Trophoblast cell (in vitro differentiated cells and primary cell): ENCODE measurements at regions not wholly inside any gene's neighbourhood (a gene's known extent, or its start where the extent isn't known, plus 50 kb on each side); places are given as distances from the start of the nearest gene placed in this dataset.

Source experiments
- DNase-seq, 2 donors: peaks; one replicate each; pipeline ENCODE4 v3.0.0-alpha.2; 2016
- H2AFZ ChIP-seq: 2 replicates; pipeline ENCODE4 v1.6.1; 2013; ENCODE audit warnings: low read length, moderate library complexity, mild to moderate bottlenecking; ENCODE audit not compliant: insufficient read depth, poor library complexity
- H2AK5ac ChIP-seq: 2 replicates; pipeline ENCODE4 v1.6.1; 2013; ENCODE audit warnings: mild to moderate bottlenecking, low read length
- H2BK120ac ChIP-seq: 2 replicates; pipeline ENCODE4 v1.6.1; 2013; ENCODE audit warnings: low read length, mild to moderate bottlenecking, moderate library complexity; ENCODE audit not compliant: insufficient read depth, poor library complexity
- H2BK12ac ChIP-seq: 2 replicates; pipeline ENCODE4 v1.6.1; 2013; ENCODE audit warnings: mild to moderate bottlenecking, low read length, moderate library complexity
- H2BK5ac ChIP-seq: 2 replicates; pipeline ENCODE4 v1.6.1; 2013; ENCODE audit warnings: low read length, low read depth, moderate library complexity, mild to moderate bottlenecking; ENCODE audit not compliant: poor library complexity
- H3K14ac ChIP-seq: 2 replicates; pipeline ENCODE4 v1.6.1; 2013; ENCODE audit warnings: mild to moderate bottlenecking, low read length
- H3K18ac ChIP-seq: 2 replicates; pipeline ENCODE4 v1.6.1; 2013; ENCODE audit warnings: mild to moderate bottlenecking, low read length
- H3K23ac ChIP-seq: 2 replicates; pipeline ENCODE4 v1.6.1; 2013; ENCODE audit warnings: low read length
- H3K27ac ChIP-seq: 2 replicates; pipeline ENCODE4 v1.5.1; 2013; ENCODE audit warnings: low read depth, mild to moderate bottlenecking, inconsistent platforms, low read length, moderate library complexity
- H3K27me3 ChIP-seq: 2 replicates; pipeline ENCODE4 v1.6.1; 2013; ENCODE audit warnings: inconsistent platforms, mild to moderate bottlenecking, low read length, moderate library complexity; ENCODE audit not compliant: insufficient read depth
- H3K36me3 ChIP-seq, 2 experiments: 1 replicate in 1 of 2; 2 replicates in 1 of 2; pipeline ENCODE4 v1.6.1; 2013; ENCODE audit warnings: low read length in 2 of 2, mild to moderate bottlenecking in 2 of 2, moderate library complexity in 1 of 2; ENCODE audit not compliant: insufficient read depth in 2 of 2, control insufficient read depth in 1 of 2
- H3K4ac ChIP-seq: 2 replicates; pipeline ENCODE4 v1.6.1; 2013; ENCODE audit warnings: low read depth, mild to moderate bottlenecking, low read length, moderate library complexity
- H3K4me1 ChIP-seq, 2 experiments: 1 replicate in 1 of 2; 2 replicates in 1 of 2; pipeline ENCODE4 v1.6.1; 2013; ENCODE audit warnings: low read length in 2 of 2, mild to moderate bottlenecking in 2 of 2, moderate library complexity in 1 of 2; ENCODE audit not compliant: insufficient read depth in 2 of 2, control insufficient read depth in 1 of 2
- H3K4me2 ChIP-seq: 2 replicates; pipeline ENCODE4 v1.6.1; 2013; ENCODE audit warnings: inconsistent platforms, mild to moderate bottlenecking, low read length, moderate library complexity
- H3K4me3 ChIP-seq: 2 replicates; pipeline ENCODE4 v1.5.1; 2013; ENCODE audit warnings: mild to moderate bottlenecking, low read depth, low read length, inconsistent platforms
- H3K79me1 ChIP-seq: one replicate; pipeline ENCODE4 v1.6.1; 2013; ENCODE audit warnings: low read length
- H3K79me2 ChIP-seq: 2 replicates; pipeline ENCODE4 v1.6.1; 2013; ENCODE audit warnings: low read length, mild to moderate bottlenecking; ENCODE audit not compliant: control insufficient read depth, insufficient read depth, poor library complexity
- H3K9ac ChIP-seq: 2 replicates; pipeline ENCODE4 v1.6.1; 2013; ENCODE audit warnings: mild to moderate bottlenecking, low read length
- H3K9me3 ChIP-seq: 2 replicates; pipeline ENCODE4 v1.6.1; 2013; ENCODE audit warnings: low read depth, mild to moderate bottlenecking, control low read depth, inconsistent platforms, low read length; ENCODE audit not compliant: insufficient read depth
- H4K12ac ChIP-seq: 2 replicates; pipeline ENCODE4 v1.6.1; 2013; ENCODE audit warnings: low read depth, mild to moderate bottlenecking, low read length, moderate library complexity
- H4K8ac ChIP-seq: 2 replicates; pipeline ENCODE4 v1.6.1; 2013; ENCODE audit warnings: low read depth, mild to moderate bottlenecking, low read length, moderate library complexity
- H4K91ac ChIP-seq: one replicate; pipeline ENCODE4 v1.6.1; 2013; ENCODE audit warnings: low read depth, mild to moderate bottlenecking, low read length, moderate library complexity
- WGBS: extraction: QIAGEN DNeasy Blood & Tissue Kit; methylation state at CpG from one replicate; pipeline ENCODE4 v1.1.7; 2013; ENCODE audit warnings: missing lambda C conversion rate; ENCODE audit not compliant: insufficient read length, insufficient coverage; ENCODE audit errors: extremely low coverage; 5-methylcytosine and 5-hydroxymethylcytosine counted together

DNA sequence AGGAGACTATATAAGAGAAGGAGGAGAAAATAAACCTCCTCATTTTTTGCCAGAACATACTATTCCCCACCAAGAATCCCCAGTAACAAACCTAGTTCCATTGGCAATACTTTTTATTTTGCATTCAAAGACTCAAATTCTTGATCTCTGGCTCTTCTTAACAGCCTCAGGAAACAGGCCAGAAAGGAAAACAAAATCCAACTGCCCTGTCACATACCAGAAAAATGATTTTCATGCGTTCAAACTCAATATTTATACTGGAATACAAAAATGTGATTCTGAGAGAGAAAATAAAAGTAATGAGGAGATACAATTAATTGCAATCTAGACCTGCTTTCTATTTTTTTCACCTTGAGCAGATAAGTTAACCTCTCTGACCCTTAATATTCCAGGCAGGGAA, 435.9 kb upstream of the AUTS2 start:
- Histone ChIP-seq H3K79me1 (no peaks in the 10 kb centered on the region), H3K14ac (no peak overlapping the region), H2BK5ac (no peak overlapping the region), H3K27ac (no peak overlapping the region), H3K23ac (no peak overlapping the region), H3K4me2 (no peak overlapping the region), H3K9ac (no peak overlapping the region), H3K18ac (no peak overlapping the region), H3K27me3 (no peaks in the 10 kb centered on the region), H3K79me2 (no peaks in the 10 kb centered on the region), H3K9me3 (no peaks in the 10 kb centered on the region), H4K12ac (no peak overlapping the region), H4K8ac (no peak overlapping the region), H3K36me3 (no peaks in the 10 kb centered on the region), H2BK12ac (no peak overlapping the region), H2AK5ac (no peak overlapping the region), H2AFZ (no peak overlapping the region), H3K4me1 (no peaks in the 10 kb centered on the region), H4K91ac (no peak overlapping the region), H3K4ac (no peak overlapping the region), H3K4me3 (no peak overlapping the region), H2BK120ac (no peak overlapping the region)
- no CpG with 5 or more reads among the region's 1 CpG for WGBS
- DNase-seq, result no peak

DNA sequence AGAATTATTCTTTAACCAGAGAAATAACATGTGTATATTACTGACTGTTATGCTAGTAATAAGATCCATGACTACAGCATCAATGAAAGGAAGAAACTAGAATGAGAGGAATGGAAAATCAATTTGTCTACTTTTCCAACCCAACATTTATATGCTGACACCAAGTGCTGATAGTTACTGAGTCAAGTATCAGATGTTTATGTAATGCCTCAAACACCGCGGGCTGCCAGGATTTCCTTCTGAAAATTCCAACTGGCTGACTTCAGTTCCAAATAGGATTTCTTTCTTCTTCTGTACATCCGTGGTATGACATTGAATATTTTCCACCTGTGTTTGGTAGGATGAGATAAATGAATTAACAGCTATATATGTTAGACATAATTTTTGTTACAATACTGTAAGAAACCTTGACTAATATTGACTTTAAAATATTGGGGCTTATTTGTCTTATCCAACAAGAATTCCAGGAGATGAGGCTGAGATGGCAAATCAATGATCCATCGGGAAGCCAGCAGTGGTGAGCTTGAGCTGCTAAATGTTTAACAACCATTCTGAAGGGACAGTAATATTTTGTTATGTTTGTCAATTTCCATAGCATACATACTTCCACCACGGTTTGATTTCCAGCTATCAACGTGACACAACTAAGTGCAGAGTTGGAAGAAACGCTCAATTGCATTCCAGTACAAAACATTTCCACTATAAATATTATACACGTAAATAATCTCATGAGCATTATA, 435.2 kb upstream of the AUTS2 start:
- H3K27me3 ChIP-seq, result no peaks in the 10 kb centered on the region
- H3K4ac ChIP-seq, result no peak overlapping the region
- no peak overlapping the region for H2AFZ ChIP-seq
- no peaks in the 10 kb centered on the region for H3K79me1 ChIP-seq
- no peak overlapping the region for H3K4me3 ChIP-seq
- no peaks in the 10 kb centered on the region for H3K4me1 ChIP-seq
- no peak overlapping the region for H3K18ac ChIP-seq
- no peak overlapping the region for H4K8ac ChIP-seq
- H2AK5ac ChIP-seq, result no peak overlapping the region
- no peak overlapping the region for H3K14ac ChIP-seq
- no peak overlapping the region for H3K23ac ChIP-seq
- no peak overlapping the region for H2BK120ac ChIP-seq
- H3K9me3 ChIP-seq, result no peaks in the 10 kb centered on the region
- H4K12ac ChIP-seq, result no peak overlapping the region
- H3K4me2 ChIP-seq, result no peak overlapping the region
- H4K91ac ChIP-seq, result no peak overlapping the region
- no peaks in the 10 kb centered on the region for H3K79me2 ChIP-seq
- no CpG with 5 or more reads among the region's 8 CpGs for WGBS
- H3K27ac ChIP-seq, result no peak overlapping the region
- no peak overlapping the region for H2BK5ac ChIP-seq
- DNase-seq, result peak in 1 of 2 donors; percentile 5
- H3K36me3 ChIP-seq, result no peaks in the 10 kb centered on the region
- H2BK12ac ChIP-seq, result no peak overlapping the region
- H3K9ac ChIP-seq, result no peak overlapping the region

DNA sequence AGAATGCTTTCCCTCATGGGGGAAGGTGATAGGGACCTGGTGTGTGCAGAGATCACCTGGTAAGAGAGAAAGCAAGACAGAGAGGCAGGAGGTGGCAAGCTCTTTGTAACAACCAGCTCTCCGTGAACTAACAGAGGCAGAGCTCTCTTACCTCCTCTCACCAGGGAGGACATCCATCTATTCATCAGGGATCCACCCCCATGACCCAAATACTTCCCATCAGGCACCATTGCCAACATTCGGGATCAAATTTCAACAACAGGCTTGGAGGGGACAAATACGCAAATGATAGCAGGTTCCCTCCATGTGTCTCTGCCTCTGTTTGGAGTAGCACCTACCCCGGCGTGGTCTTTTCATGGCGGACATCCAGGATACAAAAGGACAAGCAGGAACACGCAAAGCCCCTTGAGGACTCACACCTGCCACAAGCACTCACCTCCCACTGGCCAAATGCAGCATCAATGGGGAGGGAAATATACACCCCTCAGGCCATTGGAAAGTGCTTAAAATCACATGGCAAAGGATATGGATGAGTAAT, 431.2 kb upstream of the AUTS2 start:
- no peak overlapping the region for H3K4me3 ChIP-seq
- H4K91ac ChIP-seq, result no peak overlapping the region
- no peak overlapping the region for H2BK120ac ChIP-seq
- no peak overlapping the region for H3K4me2 ChIP-seq
- H3K4me1 ChIP-seq, result no peaks in the 10 kb centered on the region
- H3K79me2 ChIP-seq, result no peaks in the 10 kb centered on the region
- H3K4ac ChIP-seq, result no peak overlapping the region
- WGBS, result no CpG with 5 or more reads among the region's 7 CpGs
- no peak overlapping the region for H2BK12ac ChIP-seq
- no peaks in the 10 kb centered on the region for H3K27me3 ChIP-seq
- H3K18ac ChIP-seq, result no peak overlapping the region
- no peaks in the 10 kb centered on the region for H3K79me1 ChIP-seq
- H3K36me3 ChIP-seq, result no peaks in the 10 kb centered on the region
- no peak overlapping the region for H3K23ac ChIP-seq
- H2AFZ ChIP-seq, result no peak overlapping the region
- no peak overlapping the region for H2AK5ac ChIP-seq
- H4K8ac ChIP-seq, result no peak overlapping the region
- no peaks in the 10 kb centered on the region for H3K9me3 ChIP-seq
- no peak overlapping the region for H3K27ac ChIP-seq
- no peak overlapping the region for H3K9ac ChIP-seq
- DNase-seq, result no peak
- H3K14ac ChIP-seq, result no peak overlapping the region
- H4K12ac ChIP-seq, result no peak overlapping the region
- no peak overlapping the region for H2BK5ac ChIP-seq

DNA sequence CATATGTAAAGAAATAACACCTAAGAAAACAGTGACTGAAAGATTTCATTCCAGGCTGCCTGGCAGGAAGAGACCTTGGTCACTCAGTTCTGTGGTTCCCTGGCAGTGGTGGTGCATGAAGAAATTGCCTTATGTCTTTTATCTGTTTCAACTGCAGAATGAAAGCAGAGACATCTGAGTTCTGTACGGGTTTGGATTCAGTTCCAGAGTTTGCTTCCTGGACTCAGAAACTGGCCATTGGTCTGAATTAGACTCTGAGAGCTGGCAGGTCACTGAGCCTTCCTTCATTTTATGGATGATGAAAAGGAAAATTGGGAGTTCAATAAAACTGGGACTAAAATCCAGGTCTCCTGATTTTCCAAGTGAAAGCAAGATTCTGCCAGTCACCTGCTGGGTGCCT, 428.9 kb upstream of the AUTS2 start:
- H3K79me2 ChIP-seq, result no peaks in the 10 kb centered on the region
- H2BK12ac ChIP-seq, result no peak overlapping the region
- no peak overlapping the region for H4K91ac ChIP-seq
- H3K4ac ChIP-seq, result no peak overlapping the region
- H3K9me3 ChIP-seq, result no peaks in the 10 kb centered on the region
- H2AFZ ChIP-seq, result no peak overlapping the region
- H3K23ac ChIP-seq, result no peak overlapping the region
- no peak overlapping the region for H3K4me3 ChIP-seq
- no peaks in the 10 kb centered on the region for H3K4me1 ChIP-seq
- no peaks in the 10 kb centered on the region for H3K36me3 ChIP-seq
- H4K8ac ChIP-seq, result no peak overlapping the region
- no peak overlapping the region for H2BK120ac ChIP-seq
- no peak overlapping the region for H3K9ac ChIP-seq
- no peak overlapping the region for H2AK5ac ChIP-seq
- H4K12ac ChIP-seq, result no peak overlapping the region
- no peak overlapping the region for H3K27ac ChIP-seq
- H3K27me3 ChIP-seq, result no peaks in the 10 kb centered on the region
- H3K4me2 ChIP-seq, result no peak overlapping the region
- H3K18ac ChIP-seq, result no peak overlapping the region
- DNase-seq, result no peak
- no peak overlapping the region for H2BK5ac ChIP-seq
- H3K79me1 ChIP-seq, result no peaks in the 10 kb centered on the region
- WGBS, result no CpG with 5 or more reads among the region's 1 CpG
- no peak overlapping the region for H3K14ac ChIP-seq
